NCI-H2196 (cell line): ENCODE measurements at regions not wholly inside any gene's neighbourhood (a gene's known extent, or its start where the extent isn't known, plus 50 kb on each side); places are given as distances from the start of the nearest gene placed in this dataset.
"Not testable (repeated sequence)": the region's sequence is repeated elsewhere in the genome, so short reads cannot be mapped to it uniquely, and the experiment has no call there.

ENCODE experiments used
- DNase-seq: peaks from one replicate; lab custom pipeline; 2025; ENCODE audit not compliant: unreplicated experiment; lab: John Stamatoyannopoulos, UW

- DNase-seq = no peak
Measured at GRCh38 chr5:155684417-155684816, 642.5 kb upstream of the SGCD start.

DNA sequence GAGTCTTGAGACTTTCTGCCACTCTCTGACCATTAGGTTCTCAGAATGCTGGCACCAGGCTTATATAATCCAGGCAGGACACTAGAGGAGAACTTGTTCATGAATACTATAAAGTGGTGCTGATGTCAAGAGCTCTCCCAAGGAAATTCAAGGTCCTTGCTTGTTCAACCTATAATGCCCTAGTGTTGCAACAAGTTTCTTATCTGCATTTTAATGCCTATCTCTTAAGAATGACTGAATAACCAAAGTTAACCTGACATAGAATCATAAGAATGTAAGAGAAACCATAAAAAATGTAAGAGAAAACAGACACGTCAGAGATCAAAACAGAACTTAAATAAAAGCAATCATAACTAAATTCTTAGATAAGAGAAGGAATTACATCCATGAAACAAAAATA is 640.8 kb upstream of the SGCD start:
- no peak for DNase-seq

GRCh38 chr5:155689406-155689805 is 637.6 kb upstream of the SGCD start:
- no peak for DNase-seq

DNA sequence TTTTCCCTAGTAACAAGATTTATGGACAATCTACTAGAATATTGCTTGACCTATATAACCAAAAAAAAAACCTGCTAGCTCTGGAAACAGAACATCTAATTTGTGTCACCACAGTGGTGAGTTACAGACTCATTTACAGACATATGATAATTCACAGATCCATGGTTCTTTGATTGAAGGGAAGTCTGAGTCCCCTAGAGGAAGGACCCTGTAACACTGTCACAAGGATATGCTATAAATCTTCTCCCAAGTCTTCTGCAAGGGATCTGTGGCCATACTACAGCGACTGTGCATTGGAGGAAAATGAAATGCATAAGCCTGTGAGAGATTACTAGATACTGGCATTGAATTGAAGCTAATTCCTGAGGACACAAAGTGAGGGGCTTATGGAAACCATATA is 630.6 kb upstream of the SGCD start:
- no peak for DNase-seq

GRCh38 chr5:155697236-155697635 is 629.7 kb upstream of the SGCD start:
- DNase-seq = no peak

GRCh38 chr5:155699385-155699784 is 627.6 kb upstream of the SGCD start:
- DNase-seq = no peak

DNA sequence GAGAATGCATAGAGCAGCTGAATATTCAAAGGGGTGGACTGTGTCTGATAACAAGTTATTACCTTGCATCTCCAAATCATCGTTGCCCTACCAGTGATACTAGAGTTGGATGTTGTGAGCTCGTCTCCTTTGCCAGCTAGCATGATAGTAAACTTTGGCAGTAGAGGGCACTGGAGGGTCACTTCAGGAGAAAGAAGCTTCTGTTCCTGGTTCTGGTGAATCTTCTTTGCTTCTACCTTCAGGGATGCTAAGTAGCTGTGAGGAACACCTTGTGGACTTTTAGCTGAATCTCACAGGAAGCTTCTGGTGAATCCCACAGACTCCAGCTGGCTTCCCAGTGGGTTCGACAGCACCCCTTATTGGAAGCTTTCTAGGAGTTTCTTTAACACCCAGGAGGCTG is 626.6 kb upstream of the SGCD start:
- no peak for DNase-seq

DNA sequence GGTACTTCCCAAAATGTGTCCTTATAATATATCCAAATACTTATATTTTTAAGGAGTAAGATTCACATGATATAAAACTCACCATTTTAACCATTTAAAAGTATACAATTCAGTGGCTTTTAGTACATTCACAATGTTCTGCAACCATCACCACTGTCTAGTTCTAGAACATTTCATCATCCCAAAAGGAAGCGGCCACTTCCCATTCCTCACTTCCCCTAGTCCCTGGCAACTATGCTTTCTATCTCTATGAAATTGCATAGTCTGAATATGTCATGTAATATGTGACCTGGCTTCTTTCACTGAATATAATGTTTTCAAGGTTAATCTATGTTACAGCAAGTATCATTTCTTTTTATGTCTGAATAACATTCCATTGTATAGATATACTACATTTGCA is 615.1 kb upstream of the SGCD start:
- DNase-seq = no peak

GRCh38 chr5:155714435-155714834 is 612.5 kb upstream of the SGCD start:
- DNase-seq = not testable (repeated sequence)

- no peak for DNase-seq
Measured at GRCh38 chr5:155726267-155726666, 600.7 kb upstream of the SGCD start.

DNA sequence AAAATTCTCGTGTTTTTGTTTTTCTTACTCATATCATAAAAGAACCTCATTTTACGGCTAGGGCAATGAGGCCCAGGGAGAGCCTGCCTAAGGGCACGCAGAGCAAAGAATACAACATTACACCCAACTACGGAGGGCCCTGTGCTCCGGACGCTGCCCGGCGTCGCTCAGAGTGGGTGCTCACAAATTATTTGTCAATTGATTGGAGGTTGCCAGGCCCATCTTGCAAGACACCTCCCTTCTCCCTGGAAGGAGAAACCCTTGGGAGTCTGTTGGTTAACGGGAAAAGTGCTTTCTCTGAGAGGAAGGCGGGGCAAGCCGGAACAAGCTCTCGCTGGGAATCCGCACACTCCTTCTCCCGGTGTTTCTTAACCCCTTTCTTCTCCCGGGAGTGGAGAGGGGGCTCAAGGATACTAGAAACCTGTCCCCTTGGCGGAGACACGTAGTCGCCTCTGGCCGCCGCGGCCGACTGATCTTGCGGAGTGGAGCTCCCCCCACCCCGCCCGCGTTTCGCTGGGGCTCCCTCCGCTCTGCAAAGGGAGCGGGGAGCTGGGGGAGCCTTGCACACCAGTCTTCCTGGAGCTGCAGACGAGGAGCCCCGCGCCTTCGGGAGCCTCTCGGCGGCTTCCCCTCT is 599.3 kb upstream of the SGCD start:
- no peak for DNase-seq

DNA sequence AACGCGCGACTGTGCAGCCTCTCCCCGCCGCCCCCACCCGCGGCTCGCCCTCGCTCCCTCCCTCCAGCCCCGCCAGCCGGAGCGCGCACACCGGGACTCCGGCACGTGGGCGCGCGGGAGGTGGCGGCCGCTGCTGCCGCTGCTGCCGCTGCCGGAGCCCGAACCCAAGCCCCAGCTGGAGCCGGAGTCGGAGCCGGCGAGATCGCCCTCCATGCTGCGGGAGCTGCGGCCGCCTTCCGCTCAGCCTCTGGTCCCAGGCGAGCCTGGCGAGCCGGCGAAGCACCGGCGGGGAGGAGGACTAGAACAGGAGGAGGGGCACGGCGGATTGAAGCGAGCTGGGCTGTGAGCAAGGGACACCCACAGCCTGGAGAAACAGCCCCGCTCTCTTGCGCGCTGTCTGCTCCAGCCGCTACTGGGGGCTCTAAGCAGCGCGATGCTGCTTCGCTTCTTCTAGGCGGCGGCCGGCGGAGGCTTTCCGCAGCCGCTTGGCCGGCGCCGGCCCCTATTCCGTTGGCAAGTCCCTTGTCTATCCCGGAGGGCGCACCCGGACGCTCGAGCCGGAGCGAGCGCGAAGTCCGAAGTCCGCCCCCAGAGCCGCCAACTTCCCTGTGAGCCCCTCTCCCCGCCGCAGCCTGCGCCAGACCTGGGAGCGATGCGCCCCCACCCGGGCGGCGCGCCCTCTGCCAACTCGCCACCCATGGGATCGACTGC is 598.7 kb upstream of the SGCD start:
- DNase-seq = no peak

DNA sequence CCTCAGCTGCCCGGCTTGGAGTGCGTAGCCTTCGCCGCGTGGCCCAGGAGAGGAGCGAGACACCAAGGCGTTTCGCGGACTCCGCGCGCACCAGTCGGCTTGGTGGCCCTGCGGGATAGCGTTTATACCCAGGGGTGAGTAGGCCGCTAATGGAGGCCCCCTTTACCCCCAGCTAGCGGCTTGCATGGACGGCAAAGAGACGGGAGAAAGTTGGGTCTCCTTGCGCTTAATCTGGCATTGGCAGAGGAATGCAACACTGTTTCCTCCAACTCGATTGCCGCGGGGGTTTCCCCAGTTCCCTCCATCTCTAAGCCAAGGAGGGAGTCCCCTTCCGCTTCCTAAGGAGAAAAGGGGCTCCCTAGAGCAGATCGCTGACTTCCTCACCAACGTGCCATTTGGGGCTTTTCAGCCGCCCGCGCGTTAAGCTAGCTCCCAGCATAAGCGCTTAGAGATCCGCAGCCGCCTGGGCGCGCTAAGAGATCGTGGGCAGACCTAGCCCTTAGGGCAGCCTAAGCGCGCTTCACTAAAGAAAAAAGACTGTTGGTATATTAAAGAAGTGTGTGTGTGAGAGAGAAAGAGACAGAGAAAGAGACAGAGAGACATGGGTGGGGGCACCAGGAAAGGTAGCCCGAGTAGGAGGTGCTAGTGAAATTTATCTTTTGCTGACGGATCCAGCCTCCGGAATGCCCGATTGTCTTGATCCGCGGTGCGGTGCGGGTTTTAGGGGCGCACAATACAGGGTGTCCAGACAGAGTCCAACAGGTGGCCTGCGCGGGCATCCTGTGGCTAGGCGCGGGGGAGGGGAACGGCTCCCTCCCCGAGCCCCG is 597.9 kb upstream of the SGCD start:
- no peak for DNase-seq

DNA sequence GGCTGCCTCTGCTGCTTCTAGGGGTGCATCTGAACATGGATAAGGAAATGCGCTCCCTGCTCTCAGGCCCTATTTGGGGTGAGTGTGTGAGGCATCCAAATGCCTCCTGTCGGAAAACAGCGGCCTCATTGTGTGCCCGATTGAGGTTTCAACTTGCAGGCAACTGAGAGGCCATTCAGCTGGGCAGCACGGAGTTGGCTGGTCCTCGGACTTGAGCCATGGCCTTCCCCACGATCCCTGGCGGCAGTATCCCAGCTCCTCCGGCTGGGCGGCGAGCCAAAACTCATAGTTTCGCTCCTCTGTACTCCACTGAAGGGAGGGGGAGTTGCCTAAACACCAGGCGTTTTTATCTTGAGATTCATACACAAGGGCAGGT is 597.3 kb upstream of the SGCD start:
- peak; percentile 21 for DNase-seq

- DNase-seq = no peak
Measured at GRCh38 chr5:155732587-155733376, 594.2 kb upstream of the SGCD start.

DNA sequence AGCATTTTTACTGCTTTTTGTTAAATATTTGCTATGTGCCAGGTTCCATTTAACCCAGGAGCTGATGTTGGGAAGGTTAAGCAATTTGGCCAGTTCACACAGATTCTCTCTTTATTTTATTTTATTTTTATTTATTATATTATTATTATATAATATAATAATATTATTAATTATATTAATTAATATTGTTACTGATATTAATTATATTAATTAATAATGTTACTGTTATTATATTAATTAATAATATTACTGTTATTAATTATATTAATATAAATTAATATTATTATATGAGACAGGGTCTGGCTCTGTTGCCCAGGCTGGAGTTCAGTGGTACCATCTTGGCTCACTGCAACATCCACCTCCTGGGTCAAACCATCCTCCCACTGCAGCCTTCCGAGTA is 593.0 kb upstream of the SGCD start:
- no peak for DNase-seq

DNA sequence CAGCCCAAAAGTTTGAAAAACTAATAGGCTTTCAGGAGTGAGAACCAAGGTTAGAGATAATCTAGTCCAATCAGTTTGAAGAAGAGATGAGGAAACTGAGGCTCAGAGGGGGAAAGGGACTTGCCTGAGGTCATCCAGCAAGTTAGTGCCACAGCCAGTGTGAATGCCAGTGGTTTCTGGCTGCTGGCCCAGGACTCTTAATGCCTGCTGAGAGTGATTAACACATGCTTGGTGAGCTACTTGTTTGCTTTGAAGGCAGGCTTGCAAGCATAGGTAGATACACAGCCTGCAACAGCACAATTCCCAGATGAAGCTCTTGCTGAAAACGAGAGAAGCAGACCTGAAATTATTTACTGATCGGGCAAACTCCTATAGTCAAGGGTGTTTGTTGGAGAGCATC is 591.6 kb upstream of the SGCD start:
- peak; percentile 70 for DNase-seq

- DNase-seq = no peak
Measured at GRCh38 chr5:155738616-155739015, 588.3 kb upstream of the SGCD start.

DNA sequence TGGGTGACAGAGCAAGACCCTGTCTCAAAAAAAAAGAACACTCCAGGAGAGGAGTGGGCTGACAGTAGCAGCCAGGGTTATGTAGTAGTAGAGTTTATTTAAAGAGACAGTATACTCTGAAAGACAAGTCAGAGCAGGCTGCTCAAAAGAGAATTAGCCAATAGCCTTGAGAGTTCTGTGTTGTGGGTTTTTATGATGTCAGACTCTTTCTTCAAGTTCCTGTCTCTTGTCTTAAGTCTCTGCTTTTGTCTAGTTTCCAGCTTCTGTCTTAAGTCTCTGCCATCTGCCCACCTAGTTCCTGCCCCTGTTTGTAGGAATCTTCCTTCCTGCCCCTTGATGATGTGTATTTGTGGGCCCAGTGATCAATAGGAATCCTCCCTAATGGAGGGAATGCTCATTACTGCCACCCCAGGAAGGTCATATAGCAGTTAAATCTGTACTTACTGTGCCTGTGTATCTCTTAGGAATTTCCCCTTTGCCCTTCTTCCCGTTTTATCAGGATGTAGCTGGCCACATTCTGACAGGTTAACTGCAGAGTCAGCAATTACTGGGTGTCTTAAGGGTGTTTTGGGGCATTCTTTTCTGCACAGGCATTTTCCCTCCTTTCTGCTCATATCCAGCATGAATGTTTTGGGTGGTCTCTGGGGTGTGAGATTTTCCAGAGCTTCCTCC is 580.5 kb upstream of the SGCD start:
- no peak for DNase-seq

- no peak for DNase-seq
Measured at GRCh38 chr5:155750101-155750500, 576.9 kb upstream of the SGCD start.

GRCh38 chr5:155750571-155750970 is 576.4 kb upstream of the SGCD start:
- DNase-seq = peak; percentile 2
